Pancreas (tissue), 10 donors: ENCODE measurements at regions not wholly inside any gene's neighbourhood (a gene's known extent, or its start where the extent isn't known, plus 50 kb on each side); places are given as distances from the start of the nearest gene placed in this dataset.

Experiments used
- ATAC-seq, 4 donors: fragments of 200-7000 bp; cut with Tn5 transposase; one replicate each; pipeline versions ENCODE4 v1.8.0 to v1.9.1; 2020; ENCODE audit warnings: mild to moderate bottlenecking in 4 of 4, moderate library complexity in 4 of 4
- DNase-seq, 6 donors: peaks; one replicate each; pipeline ENCODE4 v3.0.0-alpha.2; 2020
- FAIRE-seq: peaks from 2 replicates; lab custom pipeline; 2012; peaks lifted over from hg19 to GRCh38; lab: Jason Lieb, UNC
- H3K27ac ChIP-seq, 4 donors: fragments of 200-600 bp; sonication (generic); 1 replicate in 3 of 4; 2 replicates in 1 of 4; pipeline versions ENCODE4 v1.5.0 to v1.8.0; 2020
- H3K27me3 ChIP-seq, 4 donors: fragments of 200-600 bp; one replicate each; pipeline ENCODE4 v1.8.0; 2021
- H3K36me3 ChIP-seq, 3 donors: fragments of 200-600 bp; sonication (generic) in 1 of 3; one replicate each; pipeline versions ENCODE4 v1.5.0 to v1.8.0; 2020 to 2021
- H3K4me1 ChIP-seq, 3 donors: fragments of 200-600 bp; one replicate each; pipeline ENCODE4 v1.8.0; 2021
- H3K4me3 ChIP-seq, 4 donors: fragments of 200-600 bp; sonication (generic) in 2 of 4; one replicate each; pipeline versions ENCODE4 v1.5.0 to v1.8.0; 2020 to 2021
- H3K9me3 ChIP-seq, 4 donors: fragments of 200-600 bp; one replicate each; pipeline ENCODE4 v1.8.0; 2021
- CTCF ChIP-seq, 4 donors: fragments of 200-600 bp; sonication (generic) in 3 of 4; IDR thresholded peaks; one replicate each; pipeline versions ENCODE4 v1.5.0 to v1.8.0; 2021; ENCODE audit warnings: antibody characterized with exemption in 4 of 4
- WGBS, 2 donors: extraction: QIAGEN DNeasy Blood & Tissue Kit; methylation state at CpG; one replicate each; pipeline ENCODE4 v1.1.7; 2013; 5-methylcytosine and 5-hydroxymethylcytosine counted together
- intact Hi-C, 3 donors: fragments of 100-400 bp; cut with DNase I; formaldehyde crosslinking; loops; one replicate each; pipeline versions ENCODE4 v1.11.1 to v1.14.2; 2022
- donor health status: healthy with polysubstance abuse.
- donor health status: DM: no; HTN: no; CAD: no; lungs with moderate emphysema.
- donor health status: DM: no; HTN: no; CAD: no.
- donor health status: control.
- donor health status: control.
- donor health status: Bipolar disorder and iron deficiency.
- donor health status: DM: yes; HTN: yes; CAD: no.
- donor health status: DM: no; HTN: no; CAD: no.
- donor health status: DM: no; HTN: no; CAD: no.
- donor health status: DM: yes; HTN: yes; CAD: no.

- intact Hi-C loops = no loop called here
- ATAC-seq = no peak
- H3K27me3 ChIP-seq = no peaks in the 10 kb centered on the region
- no peak overlapping the region for H3K4me3 ChIP-seq
- no peaks in the 10 kb centered on the region for H3K4me1 ChIP-seq
- H3K9me3 ChIP-seq = no peaks in the 10 kb centered on the region
- no peak for DNase-seq
- H3K36me3 ChIP-seq = no peaks in the 10 kb centered on the region
- FAIRE-seq = no peak
- 69 to 80% methylated on average over 4 of the region's 4 CpGs for WGBS, 2 donors
- no peak overlapping the region for H3K27ac ChIP-seq
- TF ChIP-seq CTCF (IDR thresholded peaks at IDR 0.05) = no peak
Observed at GRCh38 chr13:58207501-58207900, 576.0 kb downstream of the PCDH17 start.

GRCh38 chr13:58235454-58235853, 603.9 kb downstream of the PCDH17 start:
- no peaks in the 10 kb centered on the region for H3K4me1 ChIP-seq
- no peak for FAIRE-seq
- no peaks in the 10 kb centered on the region for H3K27me3 ChIP-seq
- H3K36me3 ChIP-seq = no peaks in the 10 kb centered on the region
- no peak overlapping the region for H3K27ac ChIP-seq
- no peak overlapping the region for H3K4me3 ChIP-seq
- 48 to 71% methylated on average over 4 of the region's 4 CpGs for WGBS, 2 donors
- no peak for DNase-seq
- intact Hi-C loops = no loop called here
- no peak for ATAC-seq
- no peak for TF ChIP-seq CTCF (IDR thresholded peaks at IDR 0.05)
- no peaks in the 10 kb centered on the region for H3K9me3 ChIP-seq

GRCh38 chr13:58238972-58239773, 607.6 kb downstream of the PCDH17 start:
- Histone ChIP-seq H3K27ac (no peak overlapping the region), H3K27me3 (no peaks in the 10 kb centered on the region), H3K4me3 (no peak overlapping the region), H3K4me1 (no peaks in the 10 kb centered on the region), H3K36me3 (no peaks in the 10 kb centered on the region), H3K9me3 (no peaks in the 10 kb centered on the region)
- intact Hi-C loops = no loop called here
- no peak for FAIRE-seq
- no peak for TF ChIP-seq CTCF (IDR thresholded peaks at IDR 0.05)
- DNase-seq = peak in 2 of 6 donors; percentile 12 to 32
- no peak for ATAC-seq
- 74 to 82% methylated on average over 10 of the region's 10 CpGs for WGBS, 2 donors

- WGBS, 2 donors = 82 to 90% methylated on average over 9 of the region's 9 CpGs
Observed at GRCh38 chr13:58239774-58240268, 608.3 kb downstream of the PCDH17 start.

More at GRCh38 chr13:58239774-58240268, 608.3 kb downstream of the PCDH17 start:
- Histone ChIP-seq H3K27ac (no peak overlapping the region), H3K9me3 (no peaks in the 10 kb centered on the region), H3K4me3 (no peak overlapping the region), H3K36me3 (no peaks in the 10 kb centered on the region), H3K4me1 (no peaks in the 10 kb centered on the region), H3K27me3 (no peaks in the 10 kb centered on the region)
- no peak for FAIRE-seq
- TF ChIP-seq CTCF (IDR thresholded peaks at IDR 0.05) = no peak
- no peak for ATAC-seq
- intact Hi-C loops = no loop called here
- no peak for DNase-seq
